ENCODE measurements at regions not wholly inside any gene's neighbourhood (a gene's known extent, or its start where the extent isn't known, plus 50 kb on each side); places are given as distances from the start of the nearest gene placed in this dataset.

DNA sequence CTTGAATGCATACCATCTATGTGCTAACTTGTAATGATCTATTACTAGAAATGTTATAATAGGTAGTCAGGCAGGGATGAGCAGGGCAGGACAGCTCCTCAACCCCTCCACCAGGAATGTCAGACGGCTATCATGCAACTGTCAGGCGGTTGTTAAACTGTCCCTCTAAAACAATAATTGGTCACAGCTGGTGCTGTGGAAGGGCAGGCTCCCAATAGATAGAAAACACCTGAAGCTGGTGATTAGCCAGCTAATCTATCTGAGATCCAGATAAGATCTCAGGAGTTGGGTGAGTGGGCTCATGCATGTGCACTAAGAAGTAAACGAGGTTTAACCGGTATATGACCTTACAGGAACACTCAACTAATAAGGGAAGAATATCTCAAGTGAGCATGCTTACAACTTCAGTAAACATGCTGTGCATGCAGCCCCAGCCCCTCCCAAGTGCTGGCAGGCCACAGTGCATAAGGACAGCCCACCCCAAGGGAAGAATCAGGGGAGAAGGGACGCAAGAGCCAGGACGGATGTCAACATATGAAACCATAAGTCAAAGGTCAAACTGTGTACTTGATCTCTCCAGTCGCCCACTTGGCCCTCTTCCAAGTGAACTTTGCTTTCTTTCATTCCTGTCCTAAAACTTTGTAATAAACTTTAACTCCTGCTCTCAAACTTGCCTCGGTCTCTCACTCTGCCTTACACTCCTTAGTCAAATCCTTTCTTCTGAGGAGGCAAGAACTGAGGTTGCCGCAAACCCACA lies 566.2 kb upstream of the NRSN1 start:
- H3K4me3 ChIP-seq (replicated peaks; ENCODE audit: low read depth, low read length) = no peak overlapping the region
- TF ChIP-seq CTCF (IDR thresholded peaks at IDR 0.05; ENCODE audit: low read length, missing control alignments) = no peak
- DNase-seq (ENCODE audit: low read depth) = no peak

- H3K4me3 ChIP-seq (replicated peaks; ENCODE audit: low read depth, low read length) = no peak overlapping the region
- no peak for TF ChIP-seq CTCF (IDR thresholded peaks at IDR 0.05; ENCODE audit: low read length, missing control alignments)
- no peak for DNase-seq (ENCODE audit: low read depth)
Observed at GRCh38 chr6:23561732-23562131, 564.3 kb upstream of the NRSN1 start.

DNA sequence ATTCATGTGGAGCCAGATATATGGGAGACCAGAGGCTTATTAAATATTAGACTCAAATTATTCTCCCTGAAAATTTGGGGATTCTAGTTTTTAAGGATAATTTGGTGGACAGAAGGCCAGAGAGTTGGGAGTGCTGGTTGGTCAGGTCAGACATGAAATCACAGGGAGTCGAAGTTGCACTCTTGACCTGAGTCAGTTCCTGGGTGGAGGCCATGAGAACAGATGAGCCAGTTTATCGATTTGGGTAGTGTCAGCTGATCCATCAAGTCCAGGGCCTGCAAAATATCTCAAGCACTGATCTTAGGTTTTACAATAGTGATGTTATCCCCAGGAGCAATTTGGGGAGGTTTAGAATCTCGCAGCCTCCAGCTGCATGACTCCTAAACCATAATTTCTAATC lies 563.5 kb upstream of the NRSN1 start:
- TF ChIP-seq CTCF (IDR thresholded peaks at IDR 0.05; ENCODE audit: low read length, missing control alignments) = no peak
- no peak for DNase-seq (ENCODE audit: low read depth)
- H3K4me3 ChIP-seq (replicated peaks; ENCODE audit: low read depth, low read length) = no peak overlapping the region

DNA sequence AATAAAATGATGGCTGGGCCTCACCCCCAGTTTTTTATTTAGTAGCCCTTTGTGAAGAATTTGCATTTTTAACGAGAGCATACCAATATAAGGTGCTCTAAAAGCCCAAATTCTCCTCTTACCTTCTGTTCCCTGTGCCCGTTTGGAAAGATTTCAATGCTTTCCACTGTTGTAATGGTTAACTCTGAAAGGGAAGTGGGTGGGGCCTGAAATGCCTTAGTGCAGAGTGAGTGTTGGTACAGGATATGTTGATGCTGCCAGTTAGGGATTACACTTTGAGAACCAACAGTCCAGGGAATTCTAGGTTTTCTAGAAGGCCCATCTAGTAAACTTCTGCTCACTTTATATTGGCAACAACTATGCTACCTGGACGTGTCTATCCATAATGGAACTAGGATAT lies 562.7 kb upstream of the NRSN1 start:
- no peak for DNase-seq (ENCODE audit: low read depth)
- no peak for TF ChIP-seq CTCF (IDR thresholded peaks at IDR 0.05; ENCODE audit: low read length, missing control alignments)
- no peak overlapping the region for H3K4me3 ChIP-seq (replicated peaks; ENCODE audit: low read depth, low read length)

DNA sequence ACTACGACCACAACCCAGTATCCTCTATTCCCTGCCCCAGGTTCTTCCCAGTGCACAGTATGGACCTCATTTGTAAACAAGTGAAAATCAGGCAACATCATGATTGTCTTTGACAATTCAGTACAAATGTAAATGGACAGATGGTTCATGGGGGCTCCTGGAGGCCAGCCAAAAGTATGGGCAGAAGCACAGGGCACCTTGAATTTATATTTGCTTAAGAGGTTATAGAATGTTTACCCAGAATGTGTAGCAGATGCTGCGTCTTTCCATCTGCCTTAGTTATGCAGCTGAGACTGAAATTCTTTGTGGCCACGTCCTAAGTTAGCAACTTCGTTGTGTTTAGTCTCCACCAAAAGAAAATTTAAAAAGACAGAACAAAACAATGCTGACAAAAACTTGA lies 559.6 kb upstream of the NRSN1 start:
- no peak for DNase-seq (ENCODE audit: low read depth)

DNA sequence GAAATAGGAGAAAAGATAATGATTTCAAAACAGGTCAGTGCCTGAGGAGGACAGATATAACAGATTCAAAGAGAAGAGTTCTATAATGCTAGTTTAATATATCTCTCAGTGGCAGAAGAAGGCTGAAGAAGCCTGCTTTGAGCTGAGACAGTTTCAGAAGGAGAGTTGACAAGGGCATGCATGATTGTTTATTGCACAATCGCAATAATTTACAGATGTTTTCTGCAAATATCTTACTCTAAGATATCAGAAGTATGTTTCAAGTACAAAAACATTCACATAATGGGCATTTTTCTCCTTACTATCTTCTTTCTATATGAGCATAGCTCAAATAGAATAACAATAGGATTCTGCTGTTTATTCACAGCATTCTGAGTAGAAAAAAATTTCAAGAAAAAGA lies 557.7 kb upstream of the NRSN1 start:
- H3K4me3 ChIP-seq (replicated peaks; ENCODE audit: low read depth, low read length) = no peak overlapping the region
- no peak for TF ChIP-seq CTCF (IDR thresholded peaks at IDR 0.05; ENCODE audit: low read length, missing control alignments)
- no peak for DNase-seq (ENCODE audit: low read depth)

More for the DNA sequence above, 559.6 kb upstream of the NRSN1 start:
- no peak overlapping the region for H3K4me3 ChIP-seq (replicated peaks; ENCODE audit: low read depth, low read length)
- no peak for TF ChIP-seq CTCF (IDR thresholded peaks at IDR 0.05; ENCODE audit: low read length, missing control alignments)

Data from fibroblast of pulmonary artery (primary cell).